KMS-11 (cell line): ENCODE measurements at regions not wholly inside any gene's neighbourhood (a gene's known extent, or its start where the extent isn't known, plus 50 kb on each side); places are given as distances from the start of the nearest gene placed in this dataset.

ENCODE experiments used
- H2AFZ ChIP-seq: fragments of 200-600 bp; sonication (generic); 2 replicates; pipeline ENCODE4 v1.6.1; 2016; ENCODE audit warnings: antibody characterized with exemption, mixed run types, low read depth
- H3K27ac ChIP-seq: fragments of 200-600 bp; sonication (generic); 2 replicates; pipeline ENCODE4 v1.6.1; 2016; ENCODE audit warnings: mild to moderate bottlenecking, mixed run types
- H3K27me3 ChIP-seq: fragments of 200-600 bp; sonication (generic); 2 replicates; pipeline ENCODE4 v1.6.1; 2017; ENCODE audit warnings: mild to moderate bottlenecking, low read depth, mixed run types, moderate library complexity; ENCODE audit not compliant: insufficient read depth
- H3K36me3 ChIP-seq: fragments of 200-600 bp; sonication (generic); 2 replicates; pipeline ENCODE4 v1.6.1; 2017; ENCODE audit warnings: mild to moderate bottlenecking, mixed run types; ENCODE audit not compliant: insufficient read depth
- H3K4me1 ChIP-seq: fragments of 200-600 bp; sonication (generic); 2 replicates; pipeline ENCODE4 v1.6.1; 2016; ENCODE audit warnings: mild to moderate bottlenecking, low read depth, mixed run types; ENCODE audit not compliant: poor library complexity, severe bottlenecking
- H3K4me2 ChIP-seq: fragments of 200-600 bp; sonication (generic); 2 replicates; pipeline ENCODE4 v1.7.0; 2016; ENCODE audit warnings: mild to moderate bottlenecking, mixed run types
- H3K4me3 ChIP-seq: fragments of 200-600 bp; sonication (generic); IDR thresholded peaks from 2 replicates; pipeline ENCODE4 v1.6.1; 2017; ENCODE audit warnings: low read depth, low read length, mixed read lengths; ENCODE audit not compliant: insufficient read depth
- H3K79me2 ChIP-seq: fragments of 200-600 bp; sonication (generic); 2 replicates; pipeline ENCODE4 v1.6.1; 2016; ENCODE audit warnings: low read depth, mixed run types; ENCODE audit not compliant: insufficient read depth
- H3K9ac ChIP-seq: fragments of 200-600 bp; sonication (generic); 2 replicates; pipeline ENCODE4 v1.6.1; 2016; ENCODE audit warnings: mild to moderate bottlenecking, mixed run types
- H4K20me1 ChIP-seq: fragments of 200-600 bp; sonication (generic); 2 replicates; pipeline ENCODE4 v1.6.1; 2016; ENCODE audit warnings: mild to moderate bottlenecking, mixed run types; ENCODE audit not compliant: insufficient read depth
- TF ChIP-seq, protein P1 (sequence below): fragments of 200-600 bp; sonication (generic); conservative IDR thresholded peaks from 2 replicates; pipeline ENCODE4 v1.6.1; 2017; ENCODE audit warnings: low read depth, mild to moderate bottlenecking, antibody characterized with exemption, low read length, moderate library complexity, mixed read lengths

DNA sequence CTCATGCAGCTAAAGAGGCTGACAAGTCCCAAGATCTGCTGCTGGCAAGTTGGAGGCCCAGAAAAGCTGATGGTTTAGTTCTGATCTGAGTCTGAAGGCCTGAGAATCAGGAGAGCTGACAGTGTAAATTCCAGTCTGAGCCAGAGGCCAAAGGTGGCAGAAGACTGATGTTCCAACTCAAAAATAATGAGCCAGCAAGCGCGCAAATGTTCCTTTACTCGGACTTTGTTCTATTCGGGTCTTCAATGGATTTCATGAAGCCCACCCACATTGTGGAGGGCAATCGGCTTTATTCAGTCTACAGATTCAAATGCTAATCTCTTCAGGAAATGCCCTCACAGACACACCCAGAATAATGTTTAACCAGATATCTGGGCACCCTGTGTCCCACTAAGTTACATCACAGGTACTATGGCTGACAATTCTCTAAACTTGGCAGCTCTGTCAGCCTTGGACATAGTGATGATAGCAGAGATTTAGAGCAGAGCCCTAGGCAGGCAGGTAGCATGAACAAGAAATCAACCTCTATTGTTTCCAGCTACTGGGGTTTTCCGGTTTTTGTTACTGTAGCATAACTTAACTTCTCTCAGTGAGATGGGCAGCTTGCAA is 318.5 kb downstream of the HRH4 start:
- Histone ChIP-seq H3K9ac (no peak overlapping the region), H3K4me3 (no peak overlapping the region), H4K20me1 (no peaks in the 10 kb centered on the region), H2AFZ (no peak overlapping the region), H3K4me1 (no peaks in the 10 kb centered on the region), H3K4me2 (no peak overlapping the region), H3K36me3 (no peaks in the 10 kb centered on the region), H3K27me3 (no peaks in the 10 kb centered on the region), H3K79me2 (no peaks in the 10 kb centered on the region), H3K27ac (no peak overlapping the region)
- TF ChIP-seq, protein P1, sequence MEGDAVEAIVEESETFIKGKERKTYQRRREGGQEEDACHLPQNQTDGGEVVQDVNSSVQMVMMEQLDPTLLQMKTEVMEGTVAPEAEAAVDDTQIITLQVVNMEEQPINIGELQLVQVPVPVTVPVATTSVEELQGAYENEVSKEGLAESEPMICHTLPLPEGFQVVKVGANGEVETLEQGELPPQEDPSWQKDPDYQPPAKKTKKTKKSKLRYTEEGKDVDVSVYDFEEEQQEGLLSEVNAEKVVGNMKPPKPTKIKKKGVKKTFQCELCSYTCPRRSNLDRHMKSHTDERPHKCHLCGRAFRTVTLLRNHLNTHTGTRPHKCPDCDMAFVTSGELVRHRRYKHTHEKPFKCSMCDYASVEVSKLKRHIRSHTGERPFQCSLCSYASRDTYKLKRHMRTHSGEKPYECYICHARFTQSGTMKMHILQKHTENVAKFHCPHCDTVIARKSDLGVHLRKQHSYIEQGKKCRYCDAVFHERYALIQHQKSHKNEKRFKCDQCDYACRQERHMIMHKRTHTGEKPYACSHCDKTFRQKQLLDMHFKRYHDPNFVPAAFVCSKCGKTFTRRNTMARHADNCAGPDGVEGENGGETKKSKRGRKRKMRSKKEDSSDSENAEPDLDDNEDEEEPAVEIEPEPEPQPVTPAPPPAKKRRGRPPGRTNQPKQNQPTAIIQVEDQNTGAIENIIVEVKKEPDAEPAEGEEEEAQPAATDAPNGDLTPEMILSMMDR, result no peak

- Histone ChIP-seq H3K4me3 (no peak overlapping the region), H3K27ac (no peak overlapping the region), H3K9ac (no peak overlapping the region), H4K20me1 (no peaks in the 10 kb centered on the region), H3K27me3 (no peaks in the 10 kb centered on the region), H3K36me3 (no peaks in the 10 kb centered on the region), H3K4me1 (no peaks in the 10 kb centered on the region), H3K4me2 (no peak overlapping the region), H3K79me2 (no peaks in the 10 kb centered on the region), H2AFZ (no peak overlapping the region)
- TF ChIP-seq, protein P1, result no peak
These were observed 322.1 kb downstream of the HRH4 start for GRCh38 chr18:24782566-24782965.

DNA sequence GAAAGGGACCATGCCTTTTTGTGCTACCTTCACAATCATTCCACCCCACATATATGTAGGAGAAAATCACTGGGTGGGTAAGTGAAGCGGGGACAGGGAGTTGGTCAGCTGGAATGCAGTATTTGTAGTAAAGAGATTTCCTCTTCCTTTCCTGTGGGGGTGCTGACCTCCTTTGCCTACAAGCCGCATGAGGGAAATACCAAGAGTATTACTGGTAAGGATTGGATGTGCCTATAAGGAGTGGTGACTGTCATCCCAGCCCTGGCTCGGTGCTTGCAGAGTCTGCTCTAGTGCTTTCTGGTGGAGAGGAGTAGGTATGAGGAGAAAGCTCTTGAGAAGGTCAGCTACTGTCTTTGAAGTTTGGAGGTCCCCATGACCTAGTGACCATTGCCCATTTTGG is 324.6 kb downstream of the HRH4 start:
- Histone ChIP-seq H4K20me1 (no peaks in the 10 kb centered on the region), H3K27me3 (no peaks in the 10 kb centered on the region), H2AFZ (no peak overlapping the region), H3K27ac (no peak overlapping the region), H3K4me3 (no peak overlapping the region), H3K36me3 (no peaks in the 10 kb centered on the region), H3K9ac (no peak overlapping the region), H3K79me2 (no peaks in the 10 kb centered on the region), H3K4me2 (no peak overlapping the region), H3K4me1 (no peaks in the 10 kb centered on the region)
- TF ChIP-seq, protein P1, result no peak

- no peak overlapping the region for H3K4me2 ChIP-seq
- no peaks in the 10 kb centered on the region for H3K79me2 ChIP-seq
- H2AFZ ChIP-seq, result no peak overlapping the region
- no peak overlapping the region for H3K27ac ChIP-seq
- H3K36me3 ChIP-seq, result no peaks in the 10 kb centered on the region
- H3K4me1 ChIP-seq, result no peaks in the 10 kb centered on the region
- TF ChIP-seq, protein P1, result no peak
- H3K4me3 ChIP-seq, result no peak overlapping the region
- H4K20me1 ChIP-seq, result no peaks in the 10 kb centered on the region
- no peaks in the 10 kb centered on the region for H3K27me3 ChIP-seq
- H3K9ac ChIP-seq, result no peak overlapping the region
These were observed 325.6 kb downstream of the HRH4 start for GRCh38 chr18:24786027-24786426.
